Activated CD4-positive, alpha-beta T cell treated with anti-CD3 and anti-CD28 coated beads, Interleukin-2, amount 10 ng/mL, durations not matched to agents 7 days and 5 days (primary cell): ENCODE measurements at regions not wholly inside any gene's neighbourhood (a gene's known extent, or its start where the extent isn't known, plus 50 kb on each side); places are given as distances from the start of the nearest gene placed in this dataset.
"Not testable (repeated sequence)": the region's sequence is repeated elsewhere in the genome, so short reads cannot be mapped to it uniquely, and the experiment has no call there.

Experiments
- CTCF ChIA-PET: fragments of 350-600 bp; sonication (Branson Sonifier 250); formaldehyde crosslinking; loops from one replicate; lab custom pipeline; 2021; ENCODE audit warnings: antibody characterized with exemption; lab: Charles Lee
- POLR2A ChIA-PET: fragments of 350-600 bp; sonication (Branson Sonifier 250); formaldehyde crosslinking; loops from one replicate; lab custom pipeline; 2021; ENCODE audit warnings: antibody characterized with exemption; lab: Charles Lee
- DNase-seq: peaks from one replicate; pipeline ENCODE4 v3.0.0-alpha.2; 2020
- H3K27ac Mint-ChIP-seq: one replicate; pipeline ENCODE4 v1.8.0; 2021; ENCODE audit warnings: mild to moderate bottlenecking, moderate library complexity, mixed read lengths
- H3K27me3 Mint-ChIP-seq: one replicate; pipeline ENCODE4 v1.8.0; 2021; ENCODE audit warnings: mixed read lengths
- H3K36me3 Mint-ChIP-seq: one replicate; pipeline ENCODE4 v1.8.0; 2021; ENCODE audit warnings: low read depth, mixed read lengths
- H3K4me1 Mint-ChIP-seq: one replicate; pipeline ENCODE4 v1.8.0; 2021; ENCODE audit warnings: mixed read lengths
- H3K4me3 Mint-ChIP-seq: one replicate; pipeline ENCODE4 v1.8.0; 2021; ENCODE audit warnings: mild to moderate bottlenecking, moderate library complexity, mixed read lengths
- H3K9me3 Mint-ChIP-seq: one replicate; pipeline ENCODE4 v1.8.0; 2021; ENCODE audit warnings: mixed read lengths

DNA sequence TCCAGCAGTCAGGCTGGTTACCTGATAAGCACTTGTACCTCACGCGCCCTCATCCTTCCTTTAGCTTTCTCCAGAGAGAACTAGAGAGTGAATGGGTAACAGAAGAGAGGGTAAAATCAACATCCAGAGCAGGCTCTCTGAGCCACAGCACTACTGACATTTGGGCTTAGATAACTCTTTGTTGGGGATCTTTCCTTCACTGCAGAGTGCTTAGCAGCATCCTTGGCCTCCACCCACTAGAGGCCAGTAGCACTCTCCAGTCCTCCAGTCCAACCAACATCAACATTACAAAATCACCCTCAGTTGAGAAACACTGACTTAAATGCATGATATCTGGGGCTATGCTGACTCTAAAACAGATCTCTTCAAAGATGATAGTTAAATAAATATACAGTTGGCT is 220.7 kb downstream of the TACR3 start:
- no peaks in the 10 kb centered on the region for H3K9me3 Mint-ChIP-seq
- POLR2A ChIA-PET = no interaction called here
- no peaks in the 10 kb centered on the region for H3K36me3 Mint-ChIP-seq
- H3K27me3 Mint-ChIP-seq = no peaks in the 10 kb centered on the region
- no peaks in the 10 kb centered on the region for H3K4me1 Mint-ChIP-seq
- CTCF ChIA-PET = no interaction called here
- no peak overlapping the region for H3K27ac Mint-ChIP-seq
- no peak overlapping the region for H3K4me3 Mint-ChIP-seq
- no peak for DNase-seq

GRCh38 chr4:103498161-103499070 is 221.4 kb downstream of the TACR3 start:
- DNase-seq = no peak
- Mint-ChIP-seq H3K9me3 (no peaks in the 10 kb centered on the region), H3K4me1 (no peaks in the 10 kb centered on the region), H3K27me3 (no peaks in the 10 kb centered on the region), H3K27ac (no peak overlapping the region), H3K4me3 (no peak overlapping the region), H3K36me3 (no peaks in the 10 kb centered on the region)
- ChIA-PET CTCF (no interaction called here), POLR2A (no interaction called here)

DNA sequence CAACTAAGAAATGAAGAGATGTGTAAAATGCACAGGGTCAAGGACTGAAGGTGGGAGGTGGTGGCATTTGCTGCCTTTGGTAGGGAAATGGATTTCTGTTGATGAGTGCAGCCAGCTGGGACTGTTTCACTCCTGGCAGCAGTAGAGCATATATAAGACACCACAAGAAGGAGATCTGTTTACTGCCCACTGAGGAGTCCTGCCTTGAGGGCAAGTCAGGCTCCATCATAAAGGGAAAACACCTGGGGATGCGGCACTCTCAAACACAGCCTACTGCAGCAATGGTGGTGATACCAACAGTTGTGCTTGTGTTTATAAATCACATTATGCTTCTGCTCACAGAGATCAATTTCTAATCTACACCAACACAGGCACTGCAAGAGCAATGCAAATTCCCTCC is 222.1 kb downstream of the TACR3 start:
- DNase-seq = no peak
- H3K4me3 Mint-ChIP-seq = no peak overlapping the region
- H3K9me3 Mint-ChIP-seq = no peaks in the 10 kb centered on the region
- CTCF ChIA-PET = no interaction called here
- no peaks in the 10 kb centered on the region for H3K36me3 Mint-ChIP-seq
- H3K27ac Mint-ChIP-seq = no peak overlapping the region
- POLR2A ChIA-PET = no interaction called here
- H3K27me3 Mint-ChIP-seq = no peaks in the 10 kb centered on the region
- no peaks in the 10 kb centered on the region for H3K4me1 Mint-ChIP-seq

DNA sequence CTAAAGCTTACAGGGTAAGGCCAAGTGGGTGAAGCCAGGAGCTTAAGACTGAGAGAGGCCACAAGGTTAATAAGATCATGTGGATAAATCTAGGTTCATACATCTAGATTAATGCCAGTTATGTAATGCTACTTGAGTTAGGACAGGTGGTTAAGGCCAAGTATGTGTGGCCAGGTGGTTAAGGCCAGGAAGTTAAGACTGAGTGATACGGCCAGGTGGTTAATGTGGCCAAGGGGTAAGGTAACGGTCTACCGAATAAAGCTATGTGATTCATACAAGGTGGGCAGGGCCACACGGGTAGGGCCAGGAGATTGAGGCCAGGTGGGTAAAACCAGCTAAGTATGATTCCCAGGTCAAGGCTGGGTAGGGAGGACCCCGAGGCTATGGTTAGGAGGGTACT is 223.0 kb downstream of the TACR3 start:
- no peak for DNase-seq
- POLR2A ChIA-PET = no interaction called here
- no peaks in the 10 kb centered on the region for H3K9me3 Mint-ChIP-seq

DNA sequence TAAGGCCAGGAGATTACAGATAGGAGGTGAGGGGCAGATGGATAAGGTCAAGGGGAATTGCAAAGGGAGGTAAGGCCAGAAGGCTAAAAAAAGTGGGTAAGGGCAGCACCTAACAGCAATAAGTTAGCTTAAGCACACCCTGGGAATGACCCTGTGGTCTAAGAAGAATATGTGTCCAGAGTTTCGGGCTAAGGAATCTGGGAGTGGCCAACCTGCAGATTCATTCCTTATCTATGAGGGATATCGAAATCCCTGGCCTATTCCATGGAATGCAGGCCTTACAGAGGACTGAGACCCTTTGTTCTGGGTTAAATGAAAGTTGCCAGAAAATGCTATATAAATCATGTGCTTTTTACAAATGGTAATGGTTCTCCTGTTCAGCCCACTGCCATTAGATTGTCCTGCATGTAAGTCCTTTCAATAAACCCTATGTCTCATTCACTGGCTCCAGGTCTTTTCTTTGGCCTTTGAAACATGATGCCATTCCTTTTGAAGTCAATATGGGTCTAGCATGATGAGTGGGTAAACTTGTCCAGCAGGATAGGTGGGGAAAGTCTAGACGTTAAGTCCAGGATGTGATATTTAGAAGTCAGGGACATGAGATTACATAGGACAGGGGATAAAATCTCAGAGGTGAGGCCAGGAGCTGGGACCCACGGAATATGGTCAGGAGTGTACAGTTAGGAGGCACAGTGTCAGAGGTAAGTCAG is 226.2 kb downstream of the TACR3 start:
- ChIA-PET CTCF (no interaction called here), POLR2A (no interaction called here)
- no peaks in the 10 kb centered on the region for H3K27me3 Mint-ChIP-seq
- H3K36me3 Mint-ChIP-seq = no peaks in the 10 kb centered on the region
- no peak overlapping the region for H3K27ac Mint-ChIP-seq
- no peaks in the 10 kb centered on the region for H3K4me1 Mint-ChIP-seq
- no peaks in the 10 kb centered on the region for H3K9me3 Mint-ChIP-seq
- no peak overlapping the region for H3K4me3 Mint-ChIP-seq
- DNase-seq = no peak

More for the DNA sequence above, 223.0 kb downstream of the TACR3 start:
- CTCF ChIA-PET = no interaction called here
- no peak overlapping the region for H3K4me3 Mint-ChIP-seq
- H3K4me1 Mint-ChIP-seq = no peaks in the 10 kb centered on the region
- H3K27me3 Mint-ChIP-seq = no peaks in the 10 kb centered on the region
- H3K27ac Mint-ChIP-seq = no peak overlapping the region
- H3K36me3 Mint-ChIP-seq = no peaks in the 10 kb centered on the region

DNA sequence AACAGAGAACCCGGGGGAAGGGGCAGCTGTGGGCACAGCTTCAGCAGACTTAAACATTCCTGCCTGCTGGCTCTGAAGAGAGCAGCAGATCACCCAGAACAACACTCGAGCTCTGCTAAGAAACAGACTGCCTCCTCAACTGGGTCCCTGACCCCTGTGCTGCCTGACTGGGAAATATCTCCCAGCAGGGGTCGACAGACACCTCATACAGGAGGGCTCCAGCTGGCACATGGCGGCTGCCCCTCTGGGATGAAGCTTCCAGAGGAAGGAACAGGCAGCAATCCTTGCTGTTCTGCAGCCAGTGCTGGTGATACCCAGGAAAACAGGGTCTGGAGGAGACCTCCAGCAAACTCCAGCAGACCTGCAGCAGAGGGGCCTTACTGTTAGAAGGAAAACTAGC is 234.5 kb downstream of the TACR3 start:
- H3K27me3 Mint-ChIP-seq, DNase-seq, H3K36me3 Mint-ChIP-seq, H3K27ac Mint-ChIP-seq, H3K4me3 Mint-ChIP-seq, H3K4me1 Mint-ChIP-seq, POLR2A ChIA-PET, H3K9me3 Mint-ChIP-seq: not testable (repeated sequence)
- CTCF ChIA-PET = interaction anchor here (0.6 kb wide), 1 partner anchor 1163 kb away, joined by 3 read pairs; no protein-coding TSS in a partner anchor

- Mint-ChIP-seq H3K27me3 (no peaks in the 10 kb centered on the region), H3K4me1 (no peaks in the 10 kb centered on the region), H3K4me3 (no peak overlapping the region), H3K36me3 (no peaks in the 10 kb centered on the region), H3K27ac (no peak overlapping the region), H3K9me3 (no peaks in the 10 kb centered on the region)
- POLR2A ChIA-PET = no interaction called here
- DNase-seq = no peak
- CTCF ChIA-PET = interaction anchor here (0.6 kb wide), 1 partner anchor 1162 kb away, joined by 3 read pairs; no protein-coding TSS in a partner anchor
Observed at GRCh38 chr4:103484521-103484920, 235.3 kb downstream of the TACR3 start.

GRCh38 chr4:103482893-103483292 is 236.9 kb downstream of the TACR3 start:
- Mint-ChIP-seq H3K27ac (no peak overlapping the region), H3K4me1 (no peaks in the 10 kb centered on the region), H3K36me3 (no peaks in the 10 kb centered on the region), H3K4me3 (no peak overlapping the region), H3K27me3 (no peaks in the 10 kb centered on the region), H3K9me3 (no peaks in the 10 kb centered on the region)
- no peak for DNase-seq
- ChIA-PET POLR2A (no interaction called here), CTCF (no interaction called here)

DNA sequence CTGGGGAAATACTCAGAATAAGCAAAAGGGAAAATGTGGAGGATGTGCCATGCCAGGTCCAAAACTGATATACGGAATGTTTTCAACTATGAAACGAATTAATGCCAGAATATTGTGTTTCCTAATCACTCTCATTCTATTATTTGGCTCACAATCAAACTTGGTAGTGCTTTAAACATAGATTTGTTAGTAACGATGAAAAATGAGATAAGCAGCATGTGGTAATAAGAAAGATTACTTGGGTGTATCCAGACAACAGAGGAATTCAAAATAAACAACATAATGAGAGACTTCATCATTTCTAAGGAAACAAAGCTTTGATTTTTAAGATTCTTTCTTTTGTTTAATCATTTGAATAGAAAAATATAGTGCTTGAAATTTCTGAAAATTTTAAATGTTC is 237.3 kb downstream of the TACR3 start:
- Mint-ChIP-seq H3K9me3 (no peaks in the 10 kb centered on the region), H3K27ac (no peak overlapping the region), H3K4me3 (no peak overlapping the region), H3K4me1 (no peaks in the 10 kb centered on the region), H3K36me3 (no peaks in the 10 kb centered on the region), H3K27me3 (no peaks in the 10 kb centered on the region)
- ChIA-PET POLR2A (no interaction called here), CTCF (no interaction called here)
- no peak for DNase-seq

DNA sequence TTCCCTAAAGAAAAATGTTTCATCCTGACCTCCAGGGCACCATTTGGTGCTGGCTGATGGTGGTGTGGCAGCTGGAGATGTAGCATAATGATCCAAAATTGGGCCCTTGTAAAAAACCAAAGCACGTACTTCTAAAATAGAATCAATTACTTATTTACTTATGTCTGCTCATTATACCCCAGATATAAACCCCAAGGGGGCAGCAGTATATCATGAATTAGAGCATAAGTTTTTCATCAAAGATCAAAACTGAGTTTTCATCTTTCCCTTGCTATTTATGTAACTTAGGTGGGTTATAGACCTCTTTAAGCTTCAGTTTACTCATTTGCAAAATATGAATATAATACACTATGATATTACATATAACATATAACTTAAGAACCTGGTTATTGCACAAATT is 241.1 kb downstream of the TACR3 start:
- Mint-ChIP-seq H3K27ac (no peak overlapping the region), H3K9me3 (no peaks in the 10 kb centered on the region), H3K4me3 (no peak overlapping the region), H3K4me1 (no peaks in the 10 kb centered on the region), H3K36me3 (no peaks in the 10 kb centered on the region), H3K27me3 (no peaks in the 10 kb centered on the region)
- DNase-seq = no peak
- POLR2A ChIA-PET = no interaction called here
- CTCF ChIA-PET = no interaction called here

DNA sequence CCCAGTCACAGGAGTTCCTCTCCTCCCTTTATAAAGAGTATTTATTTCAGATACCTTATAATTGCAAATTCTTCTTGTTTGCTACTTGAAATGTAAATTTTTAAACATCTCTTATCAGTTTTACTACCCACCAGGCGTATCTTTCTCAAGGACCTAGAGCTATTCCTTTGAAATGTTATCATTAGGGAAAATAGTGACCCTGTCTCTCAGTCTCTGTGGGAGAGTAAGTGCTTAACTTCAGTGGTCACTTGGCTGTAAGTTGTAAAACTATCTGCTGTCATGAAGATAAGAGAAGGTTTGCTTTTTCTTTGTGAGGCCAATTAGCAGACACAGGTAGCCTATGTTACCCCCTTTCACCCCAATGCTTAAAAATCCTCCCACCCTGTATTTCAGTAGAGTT is 241.6 kb downstream of the TACR3 start:
- Mint-ChIP-seq H3K27me3 (no peaks in the 10 kb centered on the region), H3K27ac (no peak overlapping the region), H3K36me3 (no peaks in the 10 kb centered on the region), H3K4me3 (no peak overlapping the region), H3K4me1 (no peaks in the 10 kb centered on the region), H3K9me3 (no peaks in the 10 kb centered on the region)
- ChIA-PET POLR2A (no interaction called here), CTCF (no interaction called here)
- DNase-seq = no peak

DNA sequence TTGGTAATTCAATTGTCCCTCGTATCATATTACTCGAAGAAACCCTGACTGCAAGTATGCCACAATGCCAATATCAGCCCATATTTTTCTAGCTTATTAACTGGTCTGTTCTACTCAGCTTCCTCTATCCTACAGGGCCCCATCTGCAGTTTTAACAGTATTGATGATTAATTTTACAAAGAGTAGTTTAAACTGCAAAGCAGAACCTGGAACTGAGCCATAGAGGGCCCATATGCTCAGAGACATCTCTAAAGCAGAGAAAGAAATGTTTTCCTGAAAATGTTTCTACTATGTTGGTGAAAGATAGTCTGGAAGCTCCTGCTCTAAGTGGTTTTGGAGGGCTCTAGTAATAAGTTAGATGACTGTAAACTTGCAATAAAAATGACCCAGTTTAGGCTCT is 259.4 kb upstream of the CENPE start:
- ChIA-PET POLR2A (no interaction called here), CTCF (no interaction called here)
- Mint-ChIP-seq H3K9me3 (no peaks in the 10 kb centered on the region), H3K4me1 (no peaks in the 10 kb centered on the region), H3K4me3 (no peak overlapping the region), H3K27me3 (no peaks in the 10 kb centered on the region), H3K36me3 (no peaks in the 10 kb centered on the region), H3K27ac (no peak overlapping the region)
- no peak for DNase-seq

GRCh38 chr4:103451341-103451740 is 253.2 kb upstream of the CENPE start:
- CTCF ChIA-PET = no interaction called here
- no peak for DNase-seq

More at GRCh38 chr4:103451341-103451740, 253.2 kb upstream of the CENPE start:
- Mint-ChIP-seq H3K9me3 (no peaks in the 10 kb centered on the region), H3K4me1 (no peaks in the 10 kb centered on the region), H3K4me3 (no peak overlapping the region), H3K27ac (no peak overlapping the region), H3K36me3 (no peaks in the 10 kb centered on the region), H3K27me3 (no peaks in the 10 kb centered on the region)
- POLR2A ChIA-PET = no interaction called here
